ENCODE measurements at regions not wholly inside any gene's neighbourhood (a gene's known extent, or its start where the extent isn't known, plus 50 kb on each side); places are given as distances from the start of the nearest gene placed in this dataset.

- TF ChIP-seq CTCF (IDR thresholded peaks at IDR 0.05; ENCODE audit: insufficient read depth, low read depth, low read length) = no peak
Measured at GRCh38 chr20:52869276-52869675, 102.9 kb upstream of the TSHZ2 start.

GRCh38 chr20:52867305-52867704 is 104.9 kb upstream of the TSHZ2 start:
- no peak for TF ChIP-seq CTCF (IDR thresholded peaks at IDR 0.05; ENCODE audit: insufficient read depth, low read depth, low read length)
- DNase-seq (ENCODE audit: low read depth) = no peak
- H3K4me3 ChIP-seq (ENCODE audit: low read depth, low read length) = no peak overlapping the region

More at GRCh38 chr20:52869276-52869675, 102.9 kb upstream of the TSHZ2 start:
- DNase-seq (ENCODE audit: low read depth) = no peak
- H3K4me3 ChIP-seq (ENCODE audit: low read depth, low read length) = no peak overlapping the region

DNA sequence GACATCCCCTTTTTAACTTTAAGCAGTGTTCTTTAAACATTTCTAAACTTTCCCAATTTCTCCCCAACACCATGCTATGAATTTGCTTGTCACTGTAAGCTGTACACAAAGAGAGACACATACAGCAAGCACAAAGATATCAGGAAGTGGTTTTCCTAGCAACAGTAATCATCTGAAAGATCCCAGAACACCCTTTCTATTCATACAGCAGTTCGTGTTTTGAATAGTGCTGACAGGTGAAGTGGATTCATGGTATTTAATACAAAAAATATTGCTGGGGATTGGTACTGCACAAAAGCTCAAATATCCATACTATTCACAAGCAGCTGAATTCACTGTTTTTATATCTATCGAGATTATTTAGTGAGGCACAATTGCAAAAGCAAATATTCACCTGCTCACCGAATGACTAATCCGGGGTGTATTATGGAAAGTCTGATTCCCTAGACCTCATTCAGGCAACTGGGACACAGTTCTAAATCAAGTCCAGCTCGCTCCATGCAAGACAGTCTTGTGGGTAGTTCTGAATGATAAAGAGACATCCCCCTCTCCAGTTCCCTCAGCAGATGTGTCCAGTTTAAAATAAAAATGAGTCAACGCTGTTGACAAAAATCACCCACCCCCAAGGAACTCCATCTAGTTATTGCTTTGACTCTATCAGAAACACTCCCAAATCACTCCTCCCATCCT is 107.1 kb upstream of the TSHZ2 start:
- no peak overlapping the region for H3K4me3 ChIP-seq (ENCODE audit: low read depth, low read length)
- DNase-seq (ENCODE audit: low read depth) = no peak
- no peak for TF ChIP-seq CTCF (IDR thresholded peaks at IDR 0.05; ENCODE audit: insufficient read depth, low read depth, low read length)

GRCh38 chr20:52859156-52859876 is 112.8 kb upstream of the TSHZ2 start:
- no peak for TF ChIP-seq CTCF (IDR thresholded peaks at IDR 0.05; ENCODE audit: insufficient read depth, low read depth, low read length)
- peak; percentile 13 for DNase-seq (ENCODE audit: low read depth)
- H3K4me3 ChIP-seq (ENCODE audit: low read depth, low read length) = no peak overlapping the region

- TF ChIP-seq CTCF (IDR thresholded peaks at IDR 0.05; ENCODE audit: insufficient read depth, low read depth, low read length) = no peak
- DNase-seq (ENCODE audit: low read depth) = no peak
- no peak overlapping the region for H3K4me3 ChIP-seq (ENCODE audit: low read depth, low read length)
Measured at GRCh38 chr20:52852714-52853113, 119.4 kb upstream of the TSHZ2 start.

- no peak for TF ChIP-seq CTCF (IDR thresholded peaks at IDR 0.05; ENCODE audit: insufficient read depth, low read depth, low read length)
- DNase-seq (ENCODE audit: low read depth) = no peak
- H3K4me3 ChIP-seq (ENCODE audit: low read depth, low read length) = no peak overlapping the region
Measured at GRCh38 chr20:52847731-52848359, 124.3 kb upstream of the TSHZ2 start.
